ENCODE measurements at regions not wholly inside any gene's neighbourhood (a gene's known extent, or its start where the extent isn't known, plus 50 kb on each side); places are given as distances from the start of the nearest gene placed in this dataset.

DNA sequence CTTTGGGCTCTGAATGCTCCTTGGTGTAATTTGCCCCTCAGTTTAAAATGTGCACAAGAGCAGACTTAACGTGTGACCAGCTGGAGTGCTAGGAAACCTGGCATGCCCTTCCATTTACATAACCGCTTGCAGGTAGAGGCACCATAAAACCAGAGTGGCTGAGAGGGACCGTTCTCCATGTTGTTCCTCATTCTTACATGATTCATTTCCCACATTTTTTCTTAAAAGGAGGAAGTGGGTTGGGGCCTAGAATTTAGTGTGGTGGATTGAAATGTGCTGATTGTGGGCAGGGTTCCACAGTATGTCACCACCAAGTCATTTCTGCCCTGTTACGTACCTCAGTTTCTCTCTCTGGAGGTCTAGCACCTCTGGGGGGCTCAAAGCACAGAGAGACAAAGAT, 375.8 kb upstream of the VSTM2A start:
- H3K27ac ChIP-seq = no peak overlapping the region
- no peaks in the 10 kb centered on the region for H3K36me3 ChIP-seq
- intact Hi-C loops (cut with DNase I) = no loop called here
- H3K9me3 ChIP-seq = no peaks in the 10 kb centered on the region
- TF ChIP-seq POLR2AphosphoS5 (IDR thresholded peaks at IDR 0.05) = no peak
- TF ChIP-seq, protein P1, sequence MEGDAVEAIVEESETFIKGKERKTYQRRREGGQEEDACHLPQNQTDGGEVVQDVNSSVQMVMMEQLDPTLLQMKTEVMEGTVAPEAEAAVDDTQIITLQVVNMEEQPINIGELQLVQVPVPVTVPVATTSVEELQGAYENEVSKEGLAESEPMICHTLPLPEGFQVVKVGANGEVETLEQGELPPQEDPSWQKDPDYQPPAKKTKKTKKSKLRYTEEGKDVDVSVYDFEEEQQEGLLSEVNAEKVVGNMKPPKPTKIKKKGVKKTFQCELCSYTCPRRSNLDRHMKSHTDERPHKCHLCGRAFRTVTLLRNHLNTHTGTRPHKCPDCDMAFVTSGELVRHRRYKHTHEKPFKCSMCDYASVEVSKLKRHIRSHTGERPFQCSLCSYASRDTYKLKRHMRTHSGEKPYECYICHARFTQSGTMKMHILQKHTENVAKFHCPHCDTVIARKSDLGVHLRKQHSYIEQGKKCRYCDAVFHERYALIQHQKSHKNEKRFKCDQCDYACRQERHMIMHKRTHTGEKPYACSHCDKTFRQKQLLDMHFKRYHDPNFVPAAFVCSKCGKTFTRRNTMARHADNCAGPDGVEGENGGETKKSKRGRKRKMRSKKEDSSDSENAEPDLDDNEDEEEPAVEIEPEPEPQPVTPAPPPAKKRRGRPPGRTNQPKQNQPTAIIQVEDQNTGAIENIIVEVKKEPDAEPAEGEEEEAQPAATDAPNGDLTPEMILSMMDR (IDR thresholded peaks at IDR 0.05) = no peak
- no peak for TF ChIP-seq POLR2A (IDR thresholded peaks at IDR 0.05)
- no peak overlapping the region for H3K4me3 ChIP-seq
- no peaks in the 10 kb centered on the region for H3K4me1 ChIP-seq (replicated peaks)
- 93% methylated on average over 4 of the region's 4 CpGs for WGBS
- no peak for DNase-seq (ENCODE audit: low spot score)
- H3K27me3 ChIP-seq (replicated peaks; ENCODE audit: insufficient read depth) = no peaks in the 10 kb centered on the region

DNA sequence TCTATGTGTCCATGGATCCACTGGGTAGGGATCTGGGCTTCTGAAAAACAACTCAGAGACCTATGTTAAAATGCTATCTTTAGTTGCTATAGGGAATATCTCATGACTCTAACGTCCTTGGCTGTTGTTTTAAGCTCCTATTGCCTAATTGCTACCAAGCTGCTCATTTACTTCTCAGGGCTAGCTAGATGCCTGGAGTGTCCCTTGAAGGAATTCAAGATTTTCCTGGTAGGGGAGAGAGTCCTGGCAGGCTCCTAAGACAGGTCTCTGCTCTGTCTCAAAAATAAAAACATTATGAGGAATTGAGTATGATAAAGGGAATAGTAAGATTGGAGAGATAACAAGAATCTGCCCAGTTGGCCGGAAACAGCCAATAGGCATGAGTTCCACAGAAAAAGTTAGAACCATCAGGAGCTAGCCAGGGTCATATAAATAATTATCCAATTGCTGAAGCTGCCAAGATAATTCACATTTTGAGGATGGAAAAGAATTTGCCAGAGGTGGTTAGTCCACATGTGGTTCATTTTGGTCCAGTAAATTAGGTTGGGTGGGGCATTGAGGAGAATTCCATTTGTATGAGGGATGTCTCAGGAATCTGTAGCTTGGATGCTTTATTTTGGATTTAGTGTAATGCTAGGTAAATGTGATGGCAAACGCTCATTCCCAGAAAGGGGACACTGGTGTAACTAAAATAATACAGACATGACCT, 362.7 kb upstream of the VSTM2A start:
- Histone ChIP-seq H3K9me3 (no peaks in the 10 kb centered on the region), H3K27ac (no peak overlapping the region), H3K36me3 (no peaks in the 10 kb centered on the region), H3K27me3 (replicated peaks; ENCODE audit: insufficient read depth) (no peaks in the 10 kb centered on the region), H3K4me3 (no peak overlapping the region), H3K4me1 (replicated peaks) (no peaks in the 10 kb centered on the region)
- WGBS = 69% methylated on average over 3 of the region's 3 CpGs
- DNase-seq (ENCODE audit: low spot score) = no peak
- intact Hi-C loops (cut with DNase I) = no loop called here
- TF ChIP-seq POLR2A (IDR thresholded peaks at IDR 0.05) = no peak
- TF ChIP-seq, protein P1 (IDR thresholded peaks at IDR 0.05) = no peak
- TF ChIP-seq POLR2AphosphoS5 (IDR thresholded peaks at IDR 0.05) = no peak

DNA sequence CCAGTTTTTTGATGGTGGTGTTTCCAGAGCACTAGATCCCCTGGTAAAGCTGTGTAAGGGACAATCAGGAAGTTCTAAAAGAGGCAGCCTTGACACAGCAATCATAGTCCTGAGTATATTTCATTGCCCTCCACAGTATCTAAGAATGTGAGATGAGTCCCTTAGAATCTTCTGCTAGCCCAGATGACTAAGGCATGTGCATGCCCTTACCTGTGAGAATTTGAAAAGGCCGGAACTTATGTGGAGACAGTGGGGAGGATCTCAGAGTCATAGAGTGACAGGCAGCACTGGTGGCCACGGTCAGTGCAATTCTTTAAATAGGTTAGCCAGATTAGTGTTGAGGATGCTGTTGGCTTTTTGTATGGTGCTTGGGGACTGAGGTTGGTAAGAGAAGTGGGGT, 361.4 kb upstream of the VSTM2A start:
- Histone ChIP-seq H3K27me3 (replicated peaks; ENCODE audit: insufficient read depth) (no peaks in the 10 kb centered on the region), H3K27ac (no peak overlapping the region), H3K4me3 (no peak overlapping the region), H3K36me3 (no peaks in the 10 kb centered on the region), H3K9me3 (no peaks in the 10 kb centered on the region), H3K4me1 (replicated peaks) (no peaks in the 10 kb centered on the region)
- 84% methylated on average over 2 of the region's 2 CpGs for WGBS
- TF ChIP-seq POLR2AphosphoS5 (IDR thresholded peaks at IDR 0.05) (no peak), POLR2A (IDR thresholded peaks at IDR 0.05) (no peak)
- TF ChIP-seq, protein P1 (IDR thresholded peaks at IDR 0.05) = no peak
- no peak for DNase-seq (ENCODE audit: low spot score)
- intact Hi-C loops (cut with DNase I) = no loop called here

DNA sequence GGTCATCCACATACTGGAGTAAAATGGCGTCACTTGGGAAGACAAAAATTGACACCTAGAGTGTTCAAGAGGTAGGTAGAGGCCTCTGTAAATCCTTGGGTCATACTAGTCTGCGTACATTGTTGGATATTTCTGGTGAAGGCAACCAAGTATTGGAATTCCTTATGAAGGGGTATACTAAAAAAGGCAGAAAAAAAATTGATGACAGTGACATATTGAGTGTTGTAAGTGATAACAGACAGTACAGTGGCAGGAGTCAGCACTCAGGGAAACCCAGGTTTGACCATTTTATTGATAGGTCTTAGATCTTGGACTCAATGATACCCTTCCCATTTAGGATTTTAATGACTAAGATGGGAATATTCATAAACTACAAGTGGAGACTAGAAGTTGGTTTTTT, 359.1 kb upstream of the VSTM2A start:
- TF ChIP-seq POLR2AphosphoS5 (IDR thresholded peaks at IDR 0.05) (no peak), POLR2A (IDR thresholded peaks at IDR 0.05) (no peak)
- TF ChIP-seq, protein P1 (IDR thresholded peaks at IDR 0.05) = no peak
- Histone ChIP-seq H3K4me3 (no peak overlapping the region), H3K36me3 (no peaks in the 10 kb centered on the region), H3K9me3 (no peaks in the 10 kb centered on the region), H3K27ac (no peak overlapping the region), H3K4me1 (replicated peaks) (no peaks in the 10 kb centered on the region), H3K27me3 (replicated peaks; ENCODE audit: insufficient read depth) (no peaks in the 10 kb centered on the region)
- DNase-seq (ENCODE audit: low spot score) = no peak
- 33% methylated on average over 2 of the region's 2 CpGs for WGBS
- intact Hi-C loops (cut with DNase I) = no loop called here

DNA sequence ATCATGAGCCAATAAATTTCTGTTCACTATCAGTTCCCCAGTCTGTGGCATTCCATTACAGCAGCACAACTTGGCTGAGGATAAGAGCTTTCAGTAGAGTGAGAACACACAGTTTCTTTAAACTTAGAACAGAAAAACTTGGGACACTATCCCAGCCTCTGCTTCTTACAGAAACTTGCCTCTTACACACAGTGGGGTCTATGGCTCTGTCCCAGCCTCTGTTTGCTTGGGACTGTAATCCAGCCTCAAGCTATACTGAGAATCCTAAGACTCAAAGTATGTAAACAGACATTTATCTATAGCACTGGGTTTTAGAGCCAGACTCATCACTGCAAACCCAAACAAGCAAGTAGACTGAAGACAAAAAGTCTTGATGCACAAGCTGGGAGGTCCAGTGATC, 355.8 kb upstream of the VSTM2A start:
- no peaks in the 10 kb centered on the region for H3K27me3 ChIP-seq (replicated peaks; ENCODE audit: insufficient read depth)
- TF ChIP-seq POLR2AphosphoS5 (IDR thresholded peaks at IDR 0.05) (no peak), POLR2A (IDR thresholded peaks at IDR 0.05) (no peak)
- TF ChIP-seq, protein P1 (IDR thresholded peaks at IDR 0.05) = no peak
- H3K4me3 ChIP-seq = no peak overlapping the region
- no peaks in the 10 kb centered on the region for H3K9me3 ChIP-seq
- intact Hi-C loops (cut with DNase I) = no loop called here
- DNase-seq (ENCODE audit: low spot score) = no peak
- H3K4me1 ChIP-seq (replicated peaks) = no peaks in the 10 kb centered on the region
- no peak overlapping the region for H3K27ac ChIP-seq
- H3K36me3 ChIP-seq = no peaks in the 10 kb centered on the region

Data from prostate gland (tissue), 2 donors.